ENCODE measurements at regions not wholly inside any gene's neighbourhood (a gene's known extent, or its start where the extent isn't known, plus 50 kb on each side); places are given as distances from the start of the nearest gene placed in this dataset.

- TF ChIP-seq POLR2A (IDR thresholded peaks at IDR 0.05) (no peak), CTCF (IDR thresholded peaks at IDR 0.05) (no peak)
Measured at GRCh38 chr7:155995183-155995612, 182.9 kb upstream of the SHH start.

All from esophagus squamous epithelium (tissue), 4 donors.